ENCODE measurements at regions not wholly inside any gene's neighbourhood (a gene's known extent, or its start where the extent isn't known, plus 50 kb on each side); places are given as distances from the start of the nearest gene placed in this dataset.

- Mint-ChIP-seq H3K4me3 (no peak overlapping the region), H3K36me3 (peaks cover 38% of the 10 kb centered on the region), H3K27ac (no peak overlapping the region), H3K9me3 (no peaks in the 10 kb centered on the region), H3K27me3 (no peaks in the 10 kb centered on the region), H3K4me1 (peaks cover 29% of the 10 kb centered on the region)
- CTCF ChIA-PET: no interaction called here
- no peak for DNase-seq
Measured at GRCh38 chr2:74050151-74050550, 65.4 kb downstream of the TET3 start.

DNA sequence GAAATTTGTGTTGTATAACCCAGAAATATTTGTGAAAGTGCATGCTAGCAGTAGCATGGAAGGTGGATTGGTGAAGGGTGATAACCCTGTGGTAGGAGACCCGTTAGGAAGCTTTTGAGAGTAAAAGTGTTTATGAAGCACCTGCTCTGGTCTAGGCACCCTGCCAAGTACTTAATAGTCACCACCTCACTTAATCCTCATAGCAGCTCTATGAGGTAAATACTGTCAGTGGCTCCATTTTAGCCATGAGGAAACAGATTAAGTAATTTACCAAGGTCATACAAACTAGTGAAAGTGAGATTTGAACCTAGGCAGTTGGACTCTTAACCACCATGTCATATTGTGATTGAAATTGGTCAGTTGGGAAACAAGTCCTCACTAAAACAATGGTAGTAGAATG lies 66.8 kb downstream of the TET3 start:
- CTCF ChIA-PET: interaction anchor here (0.9 kb wide), 1 partner anchor 227 kb away, joined by 3 read pairs; no protein-coding TSS in a partner anchor
- no peak overlapping the region for H3K4me3 Mint-ChIP-seq
- H3K27me3 Mint-ChIP-seq: no peaks in the 10 kb centered on the region
- H3K9me3 Mint-ChIP-seq: no peaks in the 10 kb centered on the region
- no peak for DNase-seq
- H3K36me3 Mint-ChIP-seq: peaks cover 34% of the 10 kb centered on the region
- H3K27ac Mint-ChIP-seq: no peak overlapping the region
- H3K4me1 Mint-ChIP-seq: peaks cover 29% of the 10 kb centered on the region

DNA sequence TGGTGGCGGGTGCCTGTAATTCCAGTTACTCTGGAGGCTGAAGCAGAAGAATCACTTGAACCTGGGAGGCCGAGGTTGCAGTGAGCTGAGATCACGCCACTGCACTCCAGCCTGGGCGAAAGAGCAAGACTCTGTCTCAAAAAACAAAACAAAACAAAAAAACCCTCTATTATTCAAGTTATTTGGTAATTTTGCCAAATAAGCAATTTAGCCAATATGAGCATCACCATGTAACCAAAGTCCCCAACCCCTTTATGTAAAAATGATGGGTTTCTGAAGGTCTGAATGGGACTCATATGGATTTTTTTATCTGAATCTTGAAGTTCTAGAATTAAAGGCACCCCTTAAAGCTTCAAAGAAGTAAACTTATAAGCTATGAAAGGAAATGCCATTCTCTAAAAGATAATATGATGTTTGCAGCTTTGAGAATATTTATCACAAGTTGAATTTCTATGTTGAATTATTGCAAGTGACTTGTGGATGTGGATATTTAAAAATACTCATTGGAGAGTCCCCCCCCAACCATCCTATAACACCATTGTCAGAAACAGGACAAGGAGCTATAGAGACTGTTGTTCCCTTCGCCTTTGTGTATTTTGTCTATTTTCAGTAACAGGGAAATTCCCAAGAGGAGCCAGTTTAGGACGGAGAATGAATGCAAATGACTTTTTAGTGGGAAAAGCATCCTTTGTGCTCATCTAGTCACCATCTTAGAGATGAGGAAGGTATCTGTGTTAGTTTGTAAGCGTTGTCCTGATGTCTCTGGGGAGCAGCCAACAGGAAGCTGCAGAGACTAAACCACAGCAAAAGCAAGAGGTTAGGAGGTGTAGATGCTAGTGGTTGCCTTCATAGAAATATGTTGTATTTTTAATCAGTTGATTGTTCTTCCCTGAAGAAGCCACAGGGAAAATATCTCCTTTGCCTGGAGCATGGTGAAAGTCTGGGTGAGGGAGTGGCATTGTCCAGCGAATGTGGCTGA lies 68.3 kb downstream of the TET3 start:
- Mint-ChIP-seq H3K4me1 (peaks cover 29% of the 10 kb centered on the region), H3K4me3 (no peak overlapping the region), H3K27me3 (no peaks in the 10 kb centered on the region), H3K36me3 (peaks cover 24% of the 10 kb centered on the region), H3K9me3 (no peaks in the 10 kb centered on the region), H3K27ac (peak overlapping the region; percentile 5)
- CTCF ChIA-PET: interaction anchor here (0.8 kb wide), 1 partner anchor 11 kb away, joined by 3 read pairs; no protein-coding TSS in a partner anchor
- DNase-seq: peak; percentile 47

DNA sequence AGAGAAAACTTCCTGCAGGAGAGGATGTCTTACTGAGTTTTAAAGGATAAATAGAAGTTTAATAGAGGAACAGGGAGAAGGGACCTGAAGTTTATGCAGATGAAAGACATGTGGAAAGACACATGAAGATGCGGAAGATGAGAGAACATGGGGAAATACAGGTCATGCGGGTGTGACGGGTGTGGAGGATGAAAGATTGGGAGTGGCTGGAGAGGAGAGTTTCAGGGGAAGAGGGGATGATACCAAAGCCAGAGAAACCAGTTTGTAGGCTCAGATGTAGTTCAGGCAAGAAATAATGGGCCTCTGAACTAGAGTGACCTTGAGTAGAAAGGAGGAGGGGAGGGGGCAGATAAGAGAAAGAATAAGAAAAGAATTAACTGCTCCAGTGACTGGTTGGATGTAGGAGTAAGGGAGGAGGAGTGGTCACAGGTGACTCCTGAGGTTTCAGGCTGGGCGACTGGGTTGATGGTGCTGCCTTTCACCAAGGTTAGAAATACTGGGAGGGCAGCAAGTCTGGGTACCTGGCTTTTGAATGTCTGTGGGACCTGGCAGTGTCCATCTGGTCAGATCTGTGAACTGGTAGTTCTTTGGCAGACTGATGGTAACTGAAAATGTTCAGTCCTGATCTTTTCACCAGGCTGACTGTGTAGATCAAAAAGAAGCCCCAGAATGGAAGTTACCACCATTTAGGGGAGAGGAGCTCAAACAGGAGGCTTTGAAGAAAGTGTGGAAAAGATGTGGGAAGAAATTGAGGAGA lies 69.4 kb downstream of the TET3 start:
- H3K27me3 Mint-ChIP-seq: no peaks in the 10 kb centered on the region
- H3K9me3 Mint-ChIP-seq: no peaks in the 10 kb centered on the region
- DNase-seq: no peak
- H3K27ac Mint-ChIP-seq: no peak overlapping the region
- CTCF ChIA-PET: no interaction called here
- H3K4me1 Mint-ChIP-seq: peaks cover 29% of the 10 kb centered on the region
- no peak overlapping the region for H3K4me3 Mint-ChIP-seq
- peaks cover 17% of the 10 kb centered on the region for H3K36me3 Mint-ChIP-seq

DNA sequence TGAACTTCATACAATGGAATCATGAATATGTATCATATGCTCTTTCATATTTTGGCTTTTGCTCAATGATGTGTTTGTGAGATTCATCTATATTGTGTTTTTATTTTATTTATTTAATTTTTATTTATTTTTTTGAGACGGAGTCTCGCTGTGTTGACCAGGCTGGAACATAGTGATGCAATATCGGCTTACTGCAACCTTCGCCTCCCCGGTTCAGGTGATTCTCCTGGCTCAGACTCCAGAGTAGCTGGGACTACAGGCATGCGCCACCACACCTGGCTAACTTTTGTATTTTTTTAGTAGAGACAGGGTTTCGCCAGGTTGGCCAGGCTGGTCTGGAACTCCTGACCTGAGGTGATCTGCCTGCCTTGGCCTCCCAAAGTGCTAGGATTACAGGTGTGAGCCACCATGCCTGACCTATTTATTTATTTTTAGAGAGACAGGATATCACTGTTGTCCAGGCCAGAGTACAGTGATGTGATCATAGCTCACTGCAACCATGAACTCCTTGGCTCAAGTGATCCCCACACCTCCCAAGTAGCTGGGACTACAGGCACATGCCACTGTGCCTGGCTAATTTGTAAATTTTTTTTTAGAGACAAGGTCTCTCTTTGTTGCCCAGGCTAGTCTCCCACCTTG lies 74.5 kb downstream of the TET3 start:
- H3K27ac Mint-ChIP-seq: no peak overlapping the region
- CTCF ChIA-PET: no interaction called here
- H3K9me3 Mint-ChIP-seq: no peaks in the 10 kb centered on the region
- peaks cover 15% of the 10 kb centered on the region for H3K36me3 Mint-ChIP-seq
- no peaks in the 10 kb centered on the region for H3K27me3 Mint-ChIP-seq
- H3K4me1 Mint-ChIP-seq: peaks cover 5% of the 10 kb centered on the region
- no peak overlapping the region for H3K4me3 Mint-ChIP-seq
- no peak for DNase-seq

DNA sequence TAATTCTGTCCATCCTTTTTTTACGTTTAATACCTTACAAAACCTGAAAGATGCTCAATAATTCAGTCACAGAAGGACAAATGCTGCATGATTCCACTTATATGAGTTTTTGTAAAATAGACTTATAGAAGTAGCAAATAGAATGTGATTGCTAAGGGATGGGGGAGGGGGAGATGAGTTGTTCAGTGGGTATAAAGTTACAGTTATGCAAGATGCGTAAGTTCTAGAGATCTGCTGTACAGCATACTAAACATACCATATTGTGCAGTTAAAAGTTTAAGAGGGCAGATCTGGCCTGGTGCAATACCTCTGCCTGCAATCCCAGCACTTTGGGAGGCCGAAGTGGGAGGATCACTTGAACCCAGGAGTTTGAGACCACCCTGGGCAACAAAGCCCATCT lies 78.8 kb downstream of the TET3 start:
- no peaks in the 10 kb centered on the region for H3K4me1 Mint-ChIP-seq

GRCh38 chr2:74065456-74065855 lies 80.7 kb downstream of the TET3 start:
- no peak overlapping the region for H3K4me3 Mint-ChIP-seq
- no peaks in the 10 kb centered on the region for H3K4me1 Mint-ChIP-seq
- no peak for DNase-seq
- H3K9me3 Mint-ChIP-seq: no peaks in the 10 kb centered on the region
- CTCF ChIA-PET: no interaction called here
- no peak overlapping the region for H3K27ac Mint-ChIP-seq
- H3K27me3 Mint-ChIP-seq: no peaks in the 10 kb centered on the region
- peaks cover 15% of the 10 kb centered on the region for H3K36me3 Mint-ChIP-seq

More for the DNA sequence above, 78.8 kb downstream of the TET3 start:
- Mint-ChIP-seq H3K4me3 (no peak overlapping the region), H3K27ac (no peak overlapping the region), H3K36me3 (peaks cover 14% of the 10 kb centered on the region), H3K27me3 (no peaks in the 10 kb centered on the region), H3K9me3 (no peaks in the 10 kb centered on the region)
- CTCF ChIA-PET: no interaction called here
- DNase-seq: no peak

GRCh38 chr2:74066491-74067203 lies 81.1 kb downstream of the BOLA3 start:
- CTCF ChIA-PET: interaction anchor here (0.6 to 1.3 kb wide), 2 partner anchors 10 to 82 kb away, joined by 3 to 4 read pairs; no protein-coding TSS in a partner anchor
- no peaks in the 10 kb centered on the region for H3K9me3 Mint-ChIP-seq
- no peaks in the 10 kb centered on the region for H3K4me1 Mint-ChIP-seq
- H3K27me3 Mint-ChIP-seq: no peaks in the 10 kb centered on the region
- H3K36me3 Mint-ChIP-seq: peaks cover 15% of the 10 kb centered on the region
- no peak for DNase-seq
- H3K27ac Mint-ChIP-seq: no peak overlapping the region
- H3K4me3 Mint-ChIP-seq: no peak overlapping the region

- Mint-ChIP-seq H3K9me3 (no peaks in the 10 kb centered on the region), H3K4me3 (no peak overlapping the region), H3K36me3 (peaks cover 15% of the 10 kb centered on the region), H3K27me3 (no peaks in the 10 kb centered on the region), H3K4me1 (no peaks in the 10 kb centered on the region), H3K27ac (no peak overlapping the region)
- DNase-seq: no peak
- CTCF ChIA-PET: interaction anchor here (1.3 kb wide), 1 partner anchor 11 kb away, joined by 4 read pairs; no protein-coding TSS in a partner anchor
Measured at GRCh38 chr2:74067221-74067747, 80.4 kb downstream of the BOLA3 start.

DNA sequence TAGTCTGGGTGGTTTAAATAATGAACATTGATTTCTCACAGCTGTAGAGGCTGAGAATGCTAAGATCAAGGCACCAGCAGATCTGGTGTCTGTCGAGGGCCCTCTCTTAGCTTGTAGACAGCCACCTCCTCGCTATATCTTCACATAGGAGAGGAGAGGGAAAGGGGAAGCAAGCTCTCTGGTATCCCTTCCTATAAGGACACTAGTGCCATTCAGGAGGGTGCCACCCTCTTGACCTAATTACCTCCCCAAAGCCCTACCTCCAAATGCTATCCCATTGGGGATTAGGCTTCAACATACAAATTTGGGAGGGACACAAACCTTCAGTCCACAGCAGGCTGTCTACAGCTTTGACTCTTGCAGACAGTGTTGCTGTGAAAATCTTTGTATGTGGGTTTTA lies 76.7 kb downstream of the BOLA3 start:
- Mint-ChIP-seq H3K4me3 (no peak overlapping the region), H3K27ac (no peak overlapping the region), H3K9me3 (no peaks in the 10 kb centered on the region), H3K36me3 (peaks cover 27% of the 10 kb centered on the region), H3K4me1 (peaks cover 4% of the 10 kb centered on the region), H3K27me3 (no peaks in the 10 kb centered on the region)
- CTCF ChIA-PET: no interaction called here
- DNase-seq: no peak

- Mint-ChIP-seq H3K27me3 (no peaks in the 10 kb centered on the region), H3K4me1 (peaks cover 4% of the 10 kb centered on the region), H3K4me3 (no peak overlapping the region), H3K27ac (no peak overlapping the region), H3K36me3 (peaks cover 27% of the 10 kb centered on the region), H3K9me3 (no peaks in the 10 kb centered on the region)
- CTCF ChIA-PET: no interaction called here
- no peak for DNase-seq
Measured at GRCh38 chr2:74071426-74071825, 76.3 kb downstream of the BOLA3 start.

GRCh38 chr2:74072565-74072964 lies 75.1 kb downstream of the BOLA3 start:
- peaks cover 4% of the 10 kb centered on the region for H3K4me1 Mint-ChIP-seq
- DNase-seq: no peak
- H3K27me3 Mint-ChIP-seq: no peaks in the 10 kb centered on the region
- no peak overlapping the region for H3K27ac Mint-ChIP-seq
- no peaks in the 10 kb centered on the region for H3K9me3 Mint-ChIP-seq
- H3K36me3 Mint-ChIP-seq: peaks cover 27% of the 10 kb centered on the region
- no peak overlapping the region for H3K4me3 Mint-ChIP-seq
- CTCF ChIA-PET: no interaction called here

DNA sequence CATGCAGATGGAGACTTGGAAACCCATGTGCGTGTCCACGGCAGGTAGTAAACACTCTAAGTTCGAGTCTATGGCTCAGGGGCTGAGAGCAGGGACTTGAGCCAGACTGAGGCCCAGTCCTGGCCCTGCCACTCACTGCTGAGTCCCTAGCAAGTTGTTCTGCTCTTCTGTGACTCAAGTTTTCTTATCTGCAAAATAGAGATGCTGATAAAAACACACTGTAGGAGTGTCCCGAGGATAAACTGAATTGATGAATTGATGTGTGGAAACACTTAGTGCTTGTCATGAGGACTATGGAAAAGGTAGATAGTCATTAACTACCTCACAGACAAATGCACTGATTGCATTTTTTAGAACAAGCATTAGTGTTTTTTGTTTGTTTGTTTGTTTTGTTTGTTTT lies 73.2 kb downstream of the BOLA3 start:
- DNase-seq: no peak
- Mint-ChIP-seq H3K27ac (no peak overlapping the region), H3K4me3 (no peak overlapping the region), H3K4me1 (peaks cover 4% of the 10 kb centered on the region), H3K36me3 (peaks cover 23% of the 10 kb centered on the region), H3K9me3 (no peaks in the 10 kb centered on the region), H3K27me3 (no peaks in the 10 kb centered on the region)
- CTCF ChIA-PET: interaction anchor here (0.9 kb wide), 1 partner anchor 248 kb away, joined by 4 read pairs; no protein-coding TSS in a partner anchor

Measured in activated naive CD4-positive, alpha-beta T cell treated with anti-CD3 and anti-CD28 coated beads, Interleukin-2, amount 10 ng/mL, durations not matched to agents 7 days and 5 days (primary cell).